Ovary (tissue), 3 donors: ENCODE measurements at regions not wholly inside any gene's neighbourhood (a gene's known extent, or its start where the extent isn't known, plus 50 kb on each side); places are given as distances from the start of the nearest gene placed in this dataset.

Experiments used
- CTCF ChIP-seq, 3 donors: fragments of 450-650 bp in 2 of 3; fragments of 200-600 bp in 1 of 3; IDR thresholded peaks; one replicate each; pipeline versions ENCODE4 v1.5.1 to v1.8.0; 2016 to 2022; ENCODE audit warnings: antibody characterized with exemption in 3 of 3, mild to moderate bottlenecking in 1 of 3
- EP300 ChIP-seq: sonication (generic); formaldehyde crosslinking; IDR thresholded peaks from one replicate; pipeline ENCODE4 v1.6.1; 2017; ENCODE audit warnings: antibody characterized with exemption
- POLR2A ChIP-seq: fragments of 450-650 bp; IDR thresholded peaks from one replicate; pipeline ENCODE4 v1.6.1; 2017; ENCODE audit warnings: antibody characterized with exemption, mild to moderate bottlenecking, moderate library complexity
- donor health status: DM: no; HTN: no; CAD: no.

GRCh38 chr14:98937712-98938505 is 334.1 kb downstream of the BCL11B start:
- no peak for TF ChIP-seq CTCF (IDR thresholded peaks at IDR 0.05)
- TF ChIP-seq POLR2A, result no peak
- TF ChIP-seq EP300, result no peak
